Activated naive CD8-positive, alpha-beta T cell treated with anti-CD3 and anti-CD28 coated beads for 36 hours (primary cell): ENCODE measurements at regions not wholly inside any gene's neighbourhood (a gene's known extent, or its start where the extent isn't known, plus 50 kb on each side); places are given as distances from the start of the nearest gene placed in this dataset.
"Not testable (repeated sequence)": the region's sequence is repeated elsewhere in the genome, so short reads cannot be mapped to it uniquely, and the experiment has no call there.

ENCODE experiments used
- DNase-seq: peaks from one replicate; pipeline ENCODE4 v3.0.0; 2021
- H3K27ac Mint-ChIP-seq: one replicate; pipeline ENCODE4 v1.8.0; 2022; ENCODE audit warnings: mild to moderate bottlenecking, moderate library complexity, mixed read lengths
- H3K27me3 Mint-ChIP-seq: one replicate; pipeline ENCODE4 v1.8.0; 2022; ENCODE audit warnings: mild to moderate bottlenecking, mixed read lengths
- H3K36me3 Mint-ChIP-seq: one replicate; pipeline ENCODE4 v1.8.0; 2021; ENCODE audit warnings: mild to moderate bottlenecking, mixed read lengths
- H3K4me1 Mint-ChIP-seq: one replicate; pipeline ENCODE4 v1.8.0; 2021; ENCODE audit warnings: mixed read lengths
- H3K4me3 Mint-ChIP-seq: one replicate; pipeline ENCODE4 v1.8.0; 2022; ENCODE audit warnings: mild to moderate bottlenecking, moderate library complexity, mixed read lengths
- H3K9me3 Mint-ChIP-seq: one replicate; pipeline ENCODE4 v1.8.0; 2022; ENCODE audit warnings: mixed read lengths

DNA sequence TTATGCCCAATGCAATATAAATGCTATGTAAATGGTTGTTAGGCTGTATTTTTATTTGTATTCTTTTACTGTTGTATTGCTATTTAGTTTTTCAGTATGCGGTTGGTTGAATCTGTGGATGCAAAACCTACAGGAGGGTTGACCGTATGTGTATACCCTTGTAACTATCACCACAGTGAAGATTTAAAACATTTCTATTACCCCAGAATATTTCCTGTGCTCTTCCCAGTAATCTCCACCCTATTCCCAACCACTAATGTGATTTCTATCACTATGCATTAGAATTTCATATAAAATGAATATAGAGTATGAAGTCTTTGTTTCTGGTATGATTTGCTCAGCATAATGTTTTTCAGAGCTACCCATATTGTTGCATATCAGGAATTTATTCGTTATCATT is 705.0 kb downstream of the MECOM start:
- Mint-ChIP-seq H3K27me3 (no peaks in the 10 kb centered on the region), H3K27ac (no peak overlapping the region), H3K9me3 (peaks cover 3% of the 10 kb centered on the region), H3K4me3 (no peak overlapping the region), H3K4me1 (no peaks in the 10 kb centered on the region), H3K36me3 (no peaks in the 10 kb centered on the region)
- DNase-seq: no peak

- H3K36me3 Mint-ChIP-seq: no peaks in the 10 kb centered on the region
- H3K27ac Mint-ChIP-seq: no peak overlapping the region
- H3K4me3 Mint-ChIP-seq: no peak overlapping the region
- peaks cover 3% of the 10 kb centered on the region for H3K9me3 Mint-ChIP-seq
- no peaks in the 10 kb centered on the region for H3K27me3 Mint-ChIP-seq
- DNase-seq: no peak
- H3K4me1 Mint-ChIP-seq: no peaks in the 10 kb centered on the region
Observed at GRCh38 chr3:168956076-168956475, 707.4 kb downstream of the MECOM start.

DNA sequence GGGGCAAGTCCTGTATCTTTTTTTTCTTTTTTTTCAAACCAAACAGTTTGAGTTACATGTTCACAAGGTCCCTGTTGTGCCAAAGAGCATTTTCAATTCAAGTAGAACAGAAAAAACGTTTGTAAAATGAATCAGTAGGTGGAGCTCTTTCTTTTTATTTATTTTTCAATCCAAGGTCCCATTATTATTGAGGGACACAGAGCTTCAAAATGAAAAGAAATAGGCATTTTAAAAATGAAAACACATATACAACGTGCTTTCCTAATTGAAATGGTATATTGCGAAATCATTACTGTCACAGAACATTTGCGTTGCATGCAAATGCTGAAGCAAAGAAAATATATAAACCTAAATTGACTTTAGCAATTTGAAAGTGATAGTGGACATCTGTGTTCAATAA is 711.0 kb downstream of the MECOM start:
- Mint-ChIP-seq H3K9me3 (peaks cover 3% of the 10 kb centered on the region), H3K27me3 (no peaks in the 10 kb centered on the region), H3K27ac (no peak overlapping the region), H3K36me3 (no peaks in the 10 kb centered on the region), H3K4me1 (no peaks in the 10 kb centered on the region), H3K4me3 (no peak overlapping the region)
- no peak for DNase-seq

DNA sequence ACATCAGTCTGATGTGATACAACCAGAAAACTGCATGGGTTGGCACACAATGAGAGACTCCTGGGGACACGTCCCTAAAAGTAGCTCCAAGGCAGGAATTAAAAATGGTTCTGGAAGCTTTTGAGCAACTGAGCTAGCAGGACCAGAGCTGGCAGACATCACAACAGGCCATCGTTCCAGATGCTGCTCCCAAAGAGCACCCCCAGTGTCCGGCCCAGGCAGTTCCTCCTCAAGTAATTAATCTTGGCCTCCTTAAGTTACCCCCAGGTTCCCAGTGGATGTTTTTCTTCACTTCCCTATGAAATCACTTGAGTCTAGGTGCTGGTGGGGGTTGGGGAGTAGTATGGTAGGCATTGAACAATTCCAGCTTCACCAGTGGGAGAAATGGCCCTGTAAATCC is 711.6 kb downstream of the MECOM start:
- no peaks in the 10 kb centered on the region for H3K27me3 Mint-ChIP-seq
- peaks cover 3% of the 10 kb centered on the region for H3K9me3 Mint-ChIP-seq
- no peaks in the 10 kb centered on the region for H3K4me1 Mint-ChIP-seq
- H3K4me3 Mint-ChIP-seq: no peak overlapping the region
- H3K27ac Mint-ChIP-seq: no peak overlapping the region
- H3K36me3 Mint-ChIP-seq: no peaks in the 10 kb centered on the region
- no peak for DNase-seq

GRCh38 chr3:168951368-168951767 is 712.1 kb downstream of the MECOM start:
- Mint-ChIP-seq H3K27me3 (no peaks in the 10 kb centered on the region), H3K9me3 (peaks cover 3% of the 10 kb centered on the region), H3K36me3 (no peaks in the 10 kb centered on the region), H3K27ac (no peak overlapping the region), H3K4me3 (no peak overlapping the region), H3K4me1 (no peaks in the 10 kb centered on the region)
- no peak for DNase-seq

GRCh38 chr3:168950622-168951021 is 712.9 kb downstream of the MECOM start:
- Mint-ChIP-seq H3K9me3 (peaks cover 3% of the 10 kb centered on the region), H3K27me3 (no peaks in the 10 kb centered on the region), H3K36me3 (no peaks in the 10 kb centered on the region), H3K4me1 (no peaks in the 10 kb centered on the region), H3K4me3 (no peak overlapping the region), H3K27ac (no peak overlapping the region)
- DNase-seq: no peak

DNA sequence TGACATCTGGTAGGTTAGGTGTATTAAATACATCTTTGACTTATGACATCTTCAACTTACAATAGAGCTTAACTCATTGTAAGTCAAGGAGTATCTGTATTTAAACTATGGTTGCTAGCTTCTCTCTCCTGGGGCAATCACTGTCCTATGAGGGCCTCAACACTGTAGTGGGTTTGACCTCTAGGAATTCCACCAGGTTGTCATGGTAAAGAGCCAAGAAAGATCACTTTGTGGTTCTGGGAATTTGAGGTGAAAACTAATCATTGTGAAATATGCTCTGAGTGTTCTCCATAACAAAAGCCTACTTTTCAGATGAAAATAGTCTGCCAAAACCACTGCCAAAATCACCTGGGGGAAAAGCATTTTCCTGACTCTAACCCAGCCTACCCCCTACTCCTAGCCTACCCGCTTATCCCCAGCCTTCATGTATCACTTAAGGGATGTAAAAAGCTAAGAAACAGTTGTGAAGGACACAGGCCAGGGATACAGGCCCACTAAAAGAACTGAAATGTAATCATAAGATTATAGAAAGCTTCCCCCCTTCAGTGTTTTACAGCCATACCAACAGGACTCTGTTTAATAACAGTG is 723.8 kb downstream of the MECOM start:
- Mint-ChIP-seq H3K27ac (no peak overlapping the region), H3K27me3 (no peaks in the 10 kb centered on the region), H3K4me1 (no peaks in the 10 kb centered on the region), H3K4me3 (no peak overlapping the region), H3K36me3 (no peaks in the 10 kb centered on the region), H3K9me3 (peaks cover 2% of the 10 kb centered on the region)
- no peak for DNase-seq

DNA sequence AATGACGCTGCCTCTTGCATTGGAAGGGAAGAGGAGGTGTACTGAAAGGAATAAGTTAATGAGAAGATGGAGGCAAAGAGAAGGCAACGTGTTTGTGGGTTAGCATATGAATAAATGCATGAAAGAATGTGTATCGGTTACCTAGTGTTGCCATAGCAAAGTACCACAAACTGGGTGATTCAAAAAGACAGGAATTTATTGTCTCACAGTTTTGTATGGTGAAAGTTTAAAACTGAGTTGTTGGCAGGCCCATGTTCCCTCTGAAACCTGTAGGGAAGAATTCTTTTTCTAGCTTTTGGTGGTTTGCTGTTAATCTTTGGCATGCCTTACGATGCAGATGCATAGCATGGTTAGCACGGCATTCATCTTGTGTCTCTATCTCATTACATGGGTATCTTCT is 729.9 kb downstream of the MECOM start:
- H3K27ac Mint-ChIP-seq: no peak overlapping the region
- no peaks in the 10 kb centered on the region for H3K9me3 Mint-ChIP-seq
- DNase-seq: no peak
- H3K4me3 Mint-ChIP-seq: no peak overlapping the region
- H3K36me3 Mint-ChIP-seq: no peaks in the 10 kb centered on the region
- H3K4me1 Mint-ChIP-seq: no peaks in the 10 kb centered on the region
- no peaks in the 10 kb centered on the region for H3K27me3 Mint-ChIP-seq

GRCh38 chr3:168929997-168930396 is 733.5 kb downstream of the MECOM start:
- H3K4me3 Mint-ChIP-seq, DNase-seq, H3K27ac Mint-ChIP-seq, H3K27me3 Mint-ChIP-seq, H3K36me3 Mint-ChIP-seq, H3K9me3 Mint-ChIP-seq, H3K4me1 Mint-ChIP-seq: not testable (repeated sequence)

- Mint-ChIP-seq H3K4me1 (no peaks in the 10 kb centered on the region), H3K36me3 (no peaks in the 10 kb centered on the region), H3K27me3 (no peaks in the 10 kb centered on the region), H3K4me3 (no peak overlapping the region), H3K9me3 (no peaks in the 10 kb centered on the region), H3K27ac (no peak overlapping the region)
- no peak for DNase-seq
Observed at GRCh38 chr3:168926426-168926825, 737.1 kb downstream of the MECOM start.

- Mint-ChIP-seq H3K27me3 (no peaks in the 10 kb centered on the region), H3K4me3 (no peak overlapping the region), H3K36me3 (no peaks in the 10 kb centered on the region), H3K4me1 (no peaks in the 10 kb centered on the region), H3K27ac (no peak overlapping the region), H3K9me3 (no peaks in the 10 kb centered on the region)
- DNase-seq: no peak
Observed at GRCh38 chr3:168925568-168925967, 737.9 kb downstream of the MECOM start.

DNA sequence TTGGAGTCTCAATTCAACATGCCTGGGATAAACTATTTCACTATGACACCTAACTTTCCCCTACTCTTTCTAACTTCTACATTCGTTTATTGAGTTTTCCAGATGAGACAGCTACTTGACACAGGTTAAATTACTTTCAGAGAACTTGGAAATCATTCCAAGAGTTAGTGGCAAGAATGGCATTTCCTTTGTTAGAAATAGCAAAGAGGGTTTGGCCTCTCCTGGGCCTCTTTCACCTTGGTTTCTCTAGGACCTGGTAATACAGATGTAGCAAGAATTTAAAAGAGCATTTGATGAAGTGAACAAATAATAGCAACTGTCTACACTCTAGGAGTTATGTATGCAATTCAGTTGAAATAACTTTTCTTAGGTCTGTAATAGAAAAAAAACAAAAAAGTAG is 748.9 kb downstream of the MECOM start:
- DNase-seq: no peak
- Mint-ChIP-seq H3K36me3 (no peaks in the 10 kb centered on the region), H3K27ac (no peak overlapping the region), H3K27me3 (no peaks in the 10 kb centered on the region), H3K9me3 (no peaks in the 10 kb centered on the region), H3K4me1 (no peaks in the 10 kb centered on the region), H3K4me3 (no peak overlapping the region)

DNA sequence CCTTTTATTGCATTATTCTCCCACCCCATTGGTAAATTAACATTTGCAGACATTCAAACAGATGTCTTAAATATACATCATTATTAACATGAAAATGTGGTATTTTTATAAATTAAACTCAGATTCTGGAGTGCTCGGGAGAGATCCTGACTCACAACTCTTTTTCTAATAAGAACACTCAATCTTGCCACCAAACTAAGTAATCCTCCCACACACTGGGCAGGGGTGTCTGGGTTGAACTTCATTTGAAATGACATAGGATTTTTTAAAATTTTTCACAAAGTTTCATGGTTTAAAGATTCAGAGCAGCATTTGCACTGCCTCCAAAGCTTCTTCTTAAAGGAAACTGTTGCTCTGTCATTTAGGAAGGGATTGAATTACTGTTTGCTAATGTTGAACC is 754.3 kb downstream of the MECOM start:
- no peak for DNase-seq

DNA sequence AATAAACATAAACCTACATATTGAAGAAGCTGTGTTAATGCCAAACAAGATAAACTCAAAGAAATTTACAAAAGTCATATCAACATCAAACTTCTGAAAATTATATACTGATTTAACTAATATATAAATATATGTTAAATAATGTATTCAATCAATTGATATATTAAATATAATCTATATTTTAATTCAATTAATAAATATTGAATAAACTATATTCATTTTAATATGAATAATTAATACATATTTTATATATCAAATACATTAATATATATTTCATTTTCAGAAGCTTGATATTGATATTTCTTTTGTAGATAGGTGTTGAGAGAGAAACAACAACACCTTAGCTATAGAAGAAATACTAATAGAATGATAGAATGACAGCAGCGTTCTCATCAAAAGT is 768.1 kb downstream of the MECOM start:
- H3K4me3 Mint-ChIP-seq: no peak overlapping the region
- H3K9me3 Mint-ChIP-seq: peaks cover 11% of the 10 kb centered on the region
- DNase-seq: no peak
- H3K27me3 Mint-ChIP-seq: no peaks in the 10 kb centered on the region
- H3K4me1 Mint-ChIP-seq: no peaks in the 10 kb centered on the region
- no peak overlapping the region for H3K27ac Mint-ChIP-seq
- no peaks in the 10 kb centered on the region for H3K36me3 Mint-ChIP-seq

More for the DNA sequence above, 754.3 kb downstream of the MECOM start:
- no peaks in the 10 kb centered on the region for H3K9me3 Mint-ChIP-seq
- no peaks in the 10 kb centered on the region for H3K4me1 Mint-ChIP-seq
- no peaks in the 10 kb centered on the region for H3K27me3 Mint-ChIP-seq
- H3K27ac Mint-ChIP-seq: no peak overlapping the region
- no peaks in the 10 kb centered on the region for H3K36me3 Mint-ChIP-seq
- no peak overlapping the region for H3K4me3 Mint-ChIP-seq

DNA sequence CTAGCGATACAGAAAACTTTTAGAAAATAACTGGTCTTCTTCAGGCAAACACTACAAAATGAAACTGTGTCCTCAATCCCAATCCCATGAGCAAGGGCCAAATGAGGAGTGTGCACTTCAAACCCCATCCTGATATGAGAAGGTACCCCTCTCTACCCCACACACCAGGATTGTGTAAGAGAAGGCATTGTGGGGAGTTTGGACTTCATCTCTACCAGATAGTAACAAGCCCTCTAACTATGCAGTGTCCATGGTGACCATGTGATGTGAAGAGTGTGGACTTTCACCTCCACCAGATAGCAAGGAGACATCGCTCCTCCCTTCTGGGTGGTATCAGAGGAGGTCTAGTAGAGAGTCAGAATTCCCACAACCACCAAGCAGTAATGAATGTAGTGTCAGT is 769.3 kb downstream of the MECOM start:
- H3K36me3 Mint-ChIP-seq: no peaks in the 10 kb centered on the region
- peaks cover 10% of the 10 kb centered on the region for H3K9me3 Mint-ChIP-seq
- no peak overlapping the region for H3K27ac Mint-ChIP-seq
- H3K4me3 Mint-ChIP-seq: no peak overlapping the region
- no peaks in the 10 kb centered on the region for H3K4me1 Mint-ChIP-seq
- no peaks in the 10 kb centered on the region for H3K27me3 Mint-ChIP-seq
- no peak for DNase-seq

- no peaks in the 10 kb centered on the region for H3K27me3 Mint-ChIP-seq
- no peak for DNase-seq
- H3K4me1 Mint-ChIP-seq: no peaks in the 10 kb centered on the region
- no peak overlapping the region for H3K4me3 Mint-ChIP-seq
- H3K9me3 Mint-ChIP-seq: no peaks in the 10 kb centered on the region
- no peaks in the 10 kb centered on the region for H3K36me3 Mint-ChIP-seq
- H3K27ac Mint-ChIP-seq: no peak overlapping the region
Observed at GRCh38 chr3:168889666-168890065, 773.8 kb downstream of the MECOM start.

GRCh38 chr3:168888781-168889180 is 774.7 kb downstream of the MECOM start:
- no peak overlapping the region for H3K4me3 Mint-ChIP-seq
- H3K27ac Mint-ChIP-seq: no peak overlapping the region
- H3K4me1 Mint-ChIP-seq: no peaks in the 10 kb centered on the region
- no peaks in the 10 kb centered on the region for H3K36me3 Mint-ChIP-seq
- no peaks in the 10 kb centered on the region for H3K27me3 Mint-ChIP-seq
- H3K9me3 Mint-ChIP-seq: no peaks in the 10 kb centered on the region
- no peak for DNase-seq
